Stimulated activated naive CD8-positive, alpha-beta T cell treated with anti-CD3 and anti-CD28 coated beads, Interleukin-15, Interleukin-2, amounts not matched to agents 100 ng/mL and 50 ng/mL, for 24 hours (primary cell): ENCODE measurements at regions not wholly inside any gene's neighbourhood (a gene's known extent, or its start where the extent isn't known, plus 50 kb on each side); places are given as distances from the start of the nearest gene placed in this dataset.

ENCODE experiments used
- H3K27ac Mint-ChIP-seq: one replicate; pipeline ENCODE4 v1.8.0; 2021; ENCODE audit warnings: mild to moderate bottlenecking, mixed read lengths
- H3K27me3 Mint-ChIP-seq: one replicate; pipeline ENCODE4 v1.8.0; 2021; ENCODE audit warnings: mixed read lengths
- H3K36me3 Mint-ChIP-seq: one replicate; pipeline ENCODE4 v1.8.0; 2021; ENCODE audit warnings: low read depth, mixed read lengths
- H3K4me1 Mint-ChIP-seq: one replicate; pipeline ENCODE4 v1.8.0; 2021; ENCODE audit warnings: low read depth, mixed read lengths
- H3K4me3 Mint-ChIP-seq: one replicate; pipeline ENCODE4 v1.8.0; 2021; ENCODE audit warnings: mild to moderate bottlenecking, mixed read lengths
- H3K9me3 Mint-ChIP-seq: one replicate; pipeline ENCODE4 v1.8.0; 2021; ENCODE audit warnings: mixed read lengths

DNA sequence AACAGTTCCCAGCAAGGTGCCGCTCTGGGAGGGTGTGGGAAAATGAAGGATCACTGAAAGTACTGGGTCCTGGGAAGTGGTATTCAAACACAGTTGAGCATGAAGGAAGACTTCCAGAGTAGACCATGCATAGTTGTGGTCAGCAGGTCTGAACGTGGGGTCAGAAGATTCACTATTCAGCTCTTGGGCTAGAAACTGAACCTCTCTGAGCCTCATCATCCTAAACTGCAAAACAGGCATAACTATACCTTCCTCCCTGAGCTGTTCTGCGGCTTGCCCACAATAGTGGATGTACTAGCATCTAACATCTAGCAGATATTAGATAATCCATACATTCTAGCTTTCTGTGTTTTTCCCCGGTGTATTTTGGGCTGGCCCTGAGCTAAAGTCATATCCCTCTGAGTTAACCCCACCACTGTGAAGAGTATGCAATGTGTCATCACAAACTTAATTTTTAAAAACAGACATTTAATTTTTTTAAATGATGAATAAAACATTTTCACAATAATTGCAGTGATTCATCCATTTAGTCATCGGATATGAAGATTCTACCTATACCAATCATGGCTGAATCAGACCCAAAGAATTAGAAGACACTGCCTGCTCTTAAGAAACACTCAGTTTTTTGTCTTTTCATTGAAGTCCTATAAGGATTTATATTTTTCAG is 179.1 kb downstream of the BLID start:
- no peaks in the 10 kb centered on the region for H3K4me1 Mint-ChIP-seq
- H3K36me3 Mint-ChIP-seq = no peaks in the 10 kb centered on the region
- no peak overlapping the region for H3K27ac Mint-ChIP-seq

DNA sequence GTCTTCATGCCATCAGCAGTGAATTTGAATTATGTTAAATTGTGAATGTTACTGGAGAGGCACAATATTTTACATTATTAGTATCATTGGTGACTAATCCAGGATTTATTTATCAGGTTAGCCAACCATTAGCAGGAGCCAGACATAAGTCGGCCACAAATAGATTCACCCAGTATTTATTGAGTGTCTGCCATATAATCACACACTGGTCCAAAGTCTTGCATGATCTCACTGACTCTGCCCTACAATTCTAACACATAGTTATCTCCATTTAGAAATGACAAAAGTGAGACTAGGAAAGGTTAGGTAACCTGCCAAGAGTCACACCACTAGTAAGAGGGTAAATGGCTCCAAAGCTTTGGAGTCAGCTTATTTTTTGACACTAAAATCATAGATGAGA is 179.6 kb downstream of the BLID start:
- Mint-ChIP-seq H3K27ac (no peak overlapping the region), H3K9me3 (no peaks in the 10 kb centered on the region), H3K4me3 (no peak overlapping the region), H3K36me3 (no peaks in the 10 kb centered on the region), H3K4me1 (no peaks in the 10 kb centered on the region), H3K27me3 (peaks cover 17% of the 10 kb centered on the region)

More for the DNA sequence above, 179.1 kb downstream of the BLID start:
- H3K27me3 Mint-ChIP-seq = peaks cover 13% of the 10 kb centered on the region
- H3K4me3 Mint-ChIP-seq = no peak overlapping the region
- no peaks in the 10 kb centered on the region for H3K9me3 Mint-ChIP-seq

DNA sequence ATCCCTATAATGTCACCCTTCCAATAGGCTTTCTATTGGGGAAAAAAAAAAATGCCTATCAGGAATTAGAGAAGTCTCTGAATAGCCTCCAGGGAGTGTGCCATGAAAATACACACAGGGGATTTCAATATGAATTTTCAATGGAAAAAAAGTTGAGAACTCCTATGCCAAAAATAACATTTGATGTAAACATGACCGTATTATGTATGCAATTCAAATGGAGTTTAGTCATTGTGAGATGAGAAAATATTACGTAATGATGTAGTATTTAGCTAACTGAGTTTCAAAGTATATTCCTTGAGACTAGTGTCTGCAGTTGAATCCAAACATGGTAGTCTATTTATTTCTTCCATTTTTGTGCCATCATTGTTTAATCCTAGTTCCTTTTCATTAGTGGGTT is 182.3 kb downstream of the BLID start:
- peaks cover 18% of the 10 kb centered on the region for H3K27me3 Mint-ChIP-seq
- no peaks in the 10 kb centered on the region for H3K36me3 Mint-ChIP-seq
- no peak overlapping the region for H3K27ac Mint-ChIP-seq
- no peaks in the 10 kb centered on the region for H3K4me1 Mint-ChIP-seq
- H3K4me3 Mint-ChIP-seq = no peak overlapping the region
- no peaks in the 10 kb centered on the region for H3K9me3 Mint-ChIP-seq

DNA sequence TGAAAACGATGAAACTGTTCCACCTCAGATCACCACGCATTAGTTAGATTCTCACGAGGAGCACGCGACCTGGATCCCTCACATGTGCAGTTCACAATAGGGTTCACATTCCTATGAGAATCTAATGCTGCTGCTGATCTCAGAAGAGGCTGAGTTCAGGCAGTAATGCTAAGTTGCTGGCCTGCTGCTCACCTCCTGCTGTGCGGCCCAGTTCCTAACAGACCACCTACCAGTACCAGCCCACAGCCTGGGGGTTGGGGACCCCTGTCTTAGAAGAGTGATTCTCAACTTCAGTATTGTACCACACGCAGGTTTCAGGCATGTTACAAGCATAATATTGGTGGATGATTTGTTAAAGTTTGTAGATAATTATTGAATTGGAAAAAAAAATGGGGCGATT is 182.7 kb downstream of the BLID start:
- Mint-ChIP-seq H3K27ac (no peak overlapping the region), H3K4me3 (no peak overlapping the region), H3K27me3 (peaks cover 18% of the 10 kb centered on the region), H3K4me1 (no peaks in the 10 kb centered on the region), H3K9me3 (no peaks in the 10 kb centered on the region), H3K36me3 (no peaks in the 10 kb centered on the region)

DNA sequence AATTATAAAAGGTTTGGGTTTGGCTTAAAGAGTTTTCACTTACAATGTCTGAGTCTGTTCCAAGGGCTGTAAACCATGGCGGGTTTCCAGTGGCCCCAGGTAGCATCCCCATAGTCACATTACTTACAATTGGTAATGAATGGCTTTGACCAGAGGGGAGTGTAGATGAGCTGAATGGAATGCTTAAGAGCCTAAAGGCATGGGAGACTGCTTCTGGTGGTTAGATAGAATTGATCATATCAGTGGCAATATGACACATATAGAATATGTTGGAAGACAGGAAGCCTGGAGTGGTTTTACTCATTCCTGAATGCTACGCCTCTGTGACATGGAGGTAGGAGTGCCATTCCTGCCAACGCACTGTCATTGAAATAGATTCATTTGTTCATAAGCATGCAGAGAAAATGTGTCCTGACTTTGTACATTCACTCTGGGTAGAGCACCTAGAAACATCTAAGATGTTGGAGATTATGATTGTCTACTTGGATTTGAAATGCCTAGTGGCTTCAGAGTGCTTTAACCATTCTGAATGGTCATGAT is 183.3 kb downstream of the BLID start:
- Mint-ChIP-seq H3K27me3 (peaks cover 18% of the 10 kb centered on the region), H3K27ac (no peak overlapping the region), H3K4me3 (no peak overlapping the region), H3K36me3 (no peaks in the 10 kb centered on the region), H3K4me1 (no peaks in the 10 kb centered on the region), H3K9me3 (no peaks in the 10 kb centered on the region)

DNA sequence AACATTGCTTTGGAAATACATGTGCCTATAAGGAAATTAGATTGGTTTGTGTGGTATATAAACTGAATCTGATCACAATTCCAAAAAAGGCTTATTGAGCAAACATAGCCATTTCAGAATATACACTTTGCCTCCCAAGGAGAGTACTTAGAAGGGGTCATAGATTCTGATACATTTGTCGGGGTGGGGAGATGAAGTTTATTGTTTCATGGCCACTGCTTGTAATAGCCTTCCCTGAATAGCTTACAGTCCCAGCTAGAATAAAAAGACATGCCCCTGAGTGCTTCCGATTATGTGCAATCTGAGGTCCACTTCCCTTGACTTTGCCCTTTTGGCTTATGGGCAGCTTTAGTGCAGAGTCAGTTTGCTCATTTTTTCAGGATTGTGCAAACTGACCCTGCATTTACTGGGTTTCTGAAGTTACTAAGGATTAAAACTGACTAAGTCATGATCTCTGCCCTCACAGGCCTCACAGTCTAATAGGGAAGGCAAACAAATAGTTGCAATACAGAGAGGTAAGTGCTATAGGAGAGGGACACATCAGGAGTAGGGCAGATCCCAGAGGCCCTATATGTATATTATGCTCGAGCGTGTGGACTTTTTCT is 184.2 kb downstream of the BLID start:
- H3K36me3 Mint-ChIP-seq = no peaks in the 10 kb centered on the region
- no peak overlapping the region for H3K27ac Mint-ChIP-seq
- no peaks in the 10 kb centered on the region for H3K9me3 Mint-ChIP-seq
- H3K4me1 Mint-ChIP-seq = no peaks in the 10 kb centered on the region
- no peak overlapping the region for H3K4me3 Mint-ChIP-seq
- H3K27me3 Mint-ChIP-seq = peaks cover 22% of the 10 kb centered on the region

DNA sequence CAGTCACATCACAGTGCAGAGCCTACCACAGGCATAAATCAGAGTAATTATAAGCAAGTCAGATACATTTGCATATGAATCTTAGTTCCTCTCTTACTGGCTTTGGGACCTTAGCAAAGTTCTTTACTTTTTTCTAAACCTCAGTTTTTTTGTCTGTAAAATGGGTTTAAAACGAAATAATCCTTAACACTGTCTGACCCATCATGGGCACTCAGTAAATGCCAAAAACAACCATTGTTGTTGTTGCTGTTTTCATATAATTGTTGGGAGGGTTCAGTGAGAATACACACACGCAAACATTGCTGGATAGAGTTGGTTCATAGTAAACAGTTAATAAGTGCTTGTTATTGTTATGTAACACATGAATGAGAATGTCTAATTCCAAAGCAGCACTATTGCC is 184.9 kb downstream of the BLID start:
- Mint-ChIP-seq H3K27ac (no peak overlapping the region), H3K9me3 (no peaks in the 10 kb centered on the region), H3K27me3 (peaks cover 22% of the 10 kb centered on the region), H3K36me3 (no peaks in the 10 kb centered on the region), H3K4me3 (no peak overlapping the region), H3K4me1 (no peaks in the 10 kb centered on the region)

DNA sequence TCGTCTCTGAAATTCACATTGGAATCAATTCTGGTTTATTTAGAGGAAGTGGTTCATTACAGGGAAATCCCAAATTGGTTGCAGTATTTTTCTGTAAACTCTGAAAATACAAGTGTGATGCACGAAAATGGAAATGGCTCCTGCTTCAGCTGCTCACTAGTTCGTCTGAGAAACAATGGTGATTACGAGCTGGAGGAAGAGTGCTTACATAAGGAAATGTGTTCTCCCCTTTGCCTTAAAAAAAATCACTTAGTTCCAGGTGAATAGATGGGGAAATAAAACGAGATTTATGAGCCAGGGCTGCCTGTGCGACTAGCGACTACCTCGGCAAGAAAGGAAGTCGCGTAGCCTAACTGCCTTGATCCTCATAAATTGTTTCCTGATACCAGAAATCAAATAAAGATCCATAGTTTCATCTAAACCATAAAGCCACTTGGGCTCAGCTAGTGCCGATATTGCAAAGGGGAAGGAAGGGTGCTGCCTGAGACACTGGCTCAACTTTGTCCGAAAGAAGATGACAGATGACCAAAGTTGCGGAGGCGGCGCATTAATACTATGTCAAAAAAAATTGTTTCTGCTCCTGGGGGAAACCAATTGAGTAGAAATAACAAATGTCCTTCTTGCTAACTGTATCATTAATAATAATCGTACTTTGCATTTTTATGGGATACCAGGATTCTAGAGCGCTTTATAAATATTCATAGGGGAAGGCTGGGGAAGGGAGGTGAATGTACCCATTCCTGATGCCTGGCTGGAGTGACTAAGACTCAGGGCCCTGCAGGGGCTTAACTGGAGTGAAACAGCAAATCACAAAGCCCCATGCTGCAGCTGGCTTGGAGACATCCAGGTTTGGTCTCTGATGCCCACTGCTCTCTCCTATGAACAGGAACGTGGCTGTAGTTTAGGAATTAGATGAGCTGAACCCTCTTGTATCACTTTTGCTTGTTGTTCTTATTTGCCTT is 185.7 kb downstream of the BLID start:
- Mint-ChIP-seq H3K4me1 (no peaks in the 10 kb centered on the region), H3K27ac (no peak overlapping the region), H3K9me3 (no peaks in the 10 kb centered on the region), H3K27me3 (peaks cover 22% of the 10 kb centered on the region), H3K4me3 (no peak overlapping the region), H3K36me3 (no peaks in the 10 kb centered on the region)

DNA sequence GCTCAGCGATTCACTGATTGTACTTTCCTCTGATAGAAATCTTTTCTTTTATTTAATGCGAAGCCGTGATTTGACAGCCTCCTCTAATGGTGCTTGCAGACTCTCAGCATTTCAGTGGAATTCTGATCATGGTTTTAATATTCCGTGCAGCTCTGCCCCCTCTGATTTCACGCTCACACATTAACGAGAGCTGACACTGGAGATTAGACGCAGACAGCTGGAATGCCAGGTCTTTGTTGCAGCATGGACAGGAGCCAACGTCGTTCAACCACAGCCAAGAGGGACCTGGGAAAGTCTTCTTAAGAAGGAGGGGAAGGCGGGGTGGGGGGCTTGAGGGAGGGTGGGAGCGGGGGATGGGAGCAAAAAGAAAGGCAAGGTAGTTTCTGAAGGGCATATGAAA is 186.4 kb downstream of the BLID start:
- Mint-ChIP-seq H3K4me3 (no peak overlapping the region), H3K27ac (no peak overlapping the region), H3K9me3 (no peaks in the 10 kb centered on the region), H3K36me3 (no peaks in the 10 kb centered on the region), H3K27me3 (peaks cover 25% of the 10 kb centered on the region), H3K4me1 (no peaks in the 10 kb centered on the region)

DNA sequence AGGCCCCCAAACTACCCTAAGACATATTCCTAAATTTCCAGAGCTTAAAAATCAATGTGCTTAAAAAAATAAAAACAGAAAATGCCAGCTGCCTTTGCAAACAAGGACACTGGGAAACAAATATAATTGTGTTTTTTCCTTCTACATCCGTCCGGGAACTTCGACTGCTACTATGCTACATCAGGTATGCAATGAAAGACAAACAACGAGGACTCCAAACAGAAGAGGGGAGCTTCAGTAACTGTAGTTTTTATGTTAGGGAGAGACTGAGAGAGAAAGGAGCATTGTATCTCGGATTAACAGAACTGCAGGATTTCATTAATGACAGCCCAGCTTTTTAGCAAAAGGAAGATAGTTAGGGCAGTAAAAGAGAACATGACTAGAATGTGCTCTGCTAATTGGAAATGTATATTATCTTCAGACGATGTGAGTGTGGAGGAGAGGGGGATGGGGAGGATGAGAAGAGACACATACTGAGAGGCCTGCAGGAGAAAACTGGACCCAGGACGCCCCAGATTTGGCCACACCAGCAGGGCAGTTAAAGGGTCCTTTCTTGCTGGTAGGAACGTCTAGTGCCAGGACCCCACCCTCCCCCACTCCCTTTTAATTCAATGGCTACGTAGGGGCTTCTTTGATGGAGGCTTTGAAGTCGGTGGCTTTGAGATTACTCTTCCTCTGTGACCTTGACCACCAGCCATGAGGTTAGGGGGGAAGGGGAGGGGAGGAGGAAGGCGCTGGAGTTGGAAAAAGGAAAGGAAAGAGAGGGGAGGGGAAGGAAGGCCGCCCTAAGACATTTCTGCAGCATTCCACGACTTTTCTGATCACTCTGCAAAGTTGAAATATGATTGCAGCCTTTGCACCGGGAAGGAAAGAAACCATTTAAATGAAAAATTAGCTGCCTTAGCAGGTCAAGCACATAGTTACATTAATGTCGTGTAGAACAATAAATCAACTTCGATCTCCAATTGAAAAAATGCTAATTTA is 187.1 kb downstream of the BLID start:
- H3K36me3 Mint-ChIP-seq = no peaks in the 10 kb centered on the region

DNA sequence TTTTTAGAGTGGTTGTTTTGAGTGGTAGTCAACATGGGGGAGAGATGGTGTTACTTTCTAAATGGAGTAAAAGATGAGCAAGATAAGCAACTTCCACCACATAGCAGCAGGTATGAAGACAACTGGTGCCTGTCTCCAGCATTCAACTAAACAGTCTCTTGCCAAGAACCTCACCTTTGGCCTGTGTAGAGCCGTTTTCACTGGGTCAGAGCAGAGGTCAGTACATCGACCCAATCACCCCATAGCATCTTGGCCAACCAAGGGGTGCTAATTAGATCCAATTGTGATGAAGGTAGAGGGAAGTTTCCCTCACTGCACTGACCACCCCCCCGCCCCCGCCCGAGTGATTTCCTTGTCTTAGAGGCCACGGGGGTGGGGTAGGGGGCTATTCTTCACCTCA is 188.2 kb downstream of the BLID start:
- Mint-ChIP-seq H3K9me3 (no peaks in the 10 kb centered on the region), H3K36me3 (no peaks in the 10 kb centered on the region), H3K27ac (no peak overlapping the region), H3K4me1 (no peaks in the 10 kb centered on the region), H3K4me3 (no peak overlapping the region), H3K27me3 (peaks cover 25% of the 10 kb centered on the region)

More for the DNA sequence above, 187.1 kb downstream of the BLID start:
- no peaks in the 10 kb centered on the region for H3K4me1 Mint-ChIP-seq
- H3K27me3 Mint-ChIP-seq = peaks cover 26% of the 10 kb centered on the region
- H3K9me3 Mint-ChIP-seq = no peaks in the 10 kb centered on the region
- H3K27ac Mint-ChIP-seq = no peak overlapping the region
- H3K4me3 Mint-ChIP-seq = no peak overlapping the region

DNA sequence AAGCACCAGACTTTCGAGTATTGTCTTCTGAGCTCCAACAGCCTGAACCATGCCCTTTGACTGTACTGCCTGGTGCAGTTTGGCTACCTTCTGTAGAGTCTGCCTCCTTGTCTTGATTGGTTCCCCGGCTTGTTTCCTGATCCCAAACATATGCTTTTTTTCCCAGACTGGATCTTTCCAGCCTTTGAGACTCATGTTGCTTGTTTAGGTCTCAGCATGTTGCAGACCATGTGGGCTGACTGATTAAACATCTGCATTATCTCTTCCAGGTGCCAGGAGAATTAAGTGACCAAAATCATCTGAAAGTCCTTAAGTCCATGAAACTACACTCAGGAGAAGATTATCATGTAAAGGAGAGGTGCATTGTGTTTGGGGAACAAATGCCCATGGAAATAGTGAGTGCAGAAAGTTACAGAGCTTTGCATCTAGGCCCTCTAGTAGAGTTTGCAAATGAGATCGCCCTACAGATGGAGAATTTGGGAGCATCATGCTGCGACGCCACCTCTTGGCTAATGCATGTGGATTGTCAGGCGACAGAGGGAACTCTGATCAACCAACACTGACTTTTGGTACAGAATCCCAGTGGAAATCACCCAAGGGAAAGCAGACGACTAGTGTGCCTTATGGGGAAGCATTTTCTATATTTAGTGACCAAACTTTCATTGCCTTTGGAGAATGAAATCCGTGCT is 188.8 kb downstream of the BLID start:
- Mint-ChIP-seq H3K27me3 (peaks cover 20% of the 10 kb centered on the region), H3K4me3 (no peak overlapping the region), H3K27ac (no peak overlapping the region), H3K4me1 (no peaks in the 10 kb centered on the region), H3K9me3 (no peaks in the 10 kb centered on the region), H3K36me3 (no peaks in the 10 kb centered on the region)

DNA sequence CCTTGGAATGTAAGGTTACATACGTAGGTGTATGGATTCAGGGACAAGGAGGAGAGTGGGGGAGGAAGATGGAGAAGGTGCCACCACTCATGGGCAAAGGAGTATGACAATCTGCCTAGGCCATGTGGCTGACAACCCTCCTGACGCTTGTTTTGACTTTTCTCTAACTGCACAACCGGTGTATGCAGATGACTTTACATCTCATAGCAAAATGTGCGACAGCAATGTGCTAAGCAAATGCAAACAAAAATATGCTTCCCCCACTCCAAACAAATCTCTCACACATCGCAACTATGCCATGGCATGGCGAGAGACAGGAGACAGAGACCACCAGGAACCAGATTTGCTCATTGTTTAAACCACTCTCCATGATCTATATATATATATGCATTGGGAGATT is 191.8 kb downstream of the BLID start:
- Mint-ChIP-seq H3K36me3 (no peaks in the 10 kb centered on the region), H3K27ac (no peak overlapping the region), H3K9me3 (peaks cover 4% of the 10 kb centered on the region), H3K4me1 (no peaks in the 10 kb centered on the region), H3K27me3 (peaks cover 8% of the 10 kb centered on the region), H3K4me3 (no peak overlapping the region)

DNA sequence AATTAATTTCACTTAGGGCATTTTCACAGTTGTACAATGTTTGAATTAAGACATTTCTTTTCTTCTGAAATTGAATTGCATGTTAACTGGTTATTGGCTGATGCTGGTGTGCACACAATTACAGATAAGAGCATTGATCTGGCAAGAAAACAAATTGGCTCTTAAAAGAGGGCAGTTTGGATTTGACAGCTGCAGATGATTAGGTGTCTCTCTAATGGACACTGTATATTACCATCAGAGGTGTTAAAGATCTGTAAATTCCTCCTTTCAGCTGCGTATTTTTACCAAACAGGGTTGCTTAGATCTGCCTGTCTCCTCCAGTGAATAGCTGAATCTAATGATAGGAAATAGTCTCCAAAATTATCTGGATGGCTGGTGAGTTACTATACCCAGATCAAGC is 198.5 kb downstream of the BLID start:
- no peaks in the 10 kb centered on the region for H3K36me3 Mint-ChIP-seq
- H3K4me1 Mint-ChIP-seq = no peaks in the 10 kb centered on the region
- no peak overlapping the region for H3K4me3 Mint-ChIP-seq
- no peak overlapping the region for H3K27ac Mint-ChIP-seq
- H3K9me3 Mint-ChIP-seq = peaks cover 4% of the 10 kb centered on the region
- no peaks in the 10 kb centered on the region for H3K27me3 Mint-ChIP-seq
